ENCODE measurements at regions not wholly inside any gene's neighbourhood (a gene's known extent, or its start where the extent isn't known, plus 50 kb on each side); places are given as distances from the start of the nearest gene placed in this dataset.

- DNase-seq (ENCODE audit: low read depth, low spot score) = no peak
- CTCF ChIA-PET = no interaction called here
- TF ChIP-seq CTCF (IDR thresholded peaks at IDR 0.05; ENCODE audit: insufficient read depth, low read length, missing control alignments) = no peak
- H3K4me3 ChIP-seq (ENCODE audit: low read depth, low read length) = no peak overlapping the region
- POLR2A ChIA-PET = interaction anchor here (0.6 kb wide), 1 partner anchor 145 kb away, joined by 3 read pairs; no protein-coding TSS in a partner anchor
Observed at GRCh38 chr14:101186544-101186943, 283.0 kb upstream of the RTL1 start.

GRCh38 chr14:101186992-101187815 is 283.7 kb upstream of the RTL1 start:
- POLR2A ChIA-PET = interaction anchor here (0.6 kb wide), 1 partner anchor 144 kb away, joined by 3 read pairs; no protein-coding TSS in a partner anchor
- DNase-seq (ENCODE audit: low read depth, low spot score) = no peak
- TF ChIP-seq CTCF (IDR thresholded peaks at IDR 0.05; ENCODE audit: insufficient read depth, low read length, missing control alignments) = no peak
- H3K4me3 ChIP-seq (ENCODE audit: low read depth, low read length) = no peak overlapping the region
- CTCF ChIA-PET = no interaction called here

- TF ChIP-seq CTCF (IDR thresholded peaks at IDR 0.05; ENCODE audit: insufficient read depth, low read length, missing control alignments) = no peak
- CTCF ChIA-PET = no interaction called here
- no peak for DNase-seq (ENCODE audit: low read depth, low spot score)
- no peak overlapping the region for H3K4me3 ChIP-seq (ENCODE audit: low read depth, low read length)
- POLR2A ChIA-PET = no interaction called here
Observed at GRCh38 chr14:101187816-101188570, 284.5 kb upstream of the RTL1 start.

GRCh38 chr14:101188571-101188915 is 285.0 kb upstream of the RTL1 start:
- POLR2A ChIA-PET = no interaction called here
- H3K4me3 ChIP-seq (ENCODE audit: low read depth, low read length) = no peak overlapping the region
- TF ChIP-seq CTCF (IDR thresholded peaks at IDR 0.05; ENCODE audit: insufficient read depth, low read length, missing control alignments) = no peak
- CTCF ChIA-PET = no interaction called here
- no peak for DNase-seq (ENCODE audit: low read depth, low spot score)

GRCh38 chr14:101189266-101189665 is 285.7 kb upstream of the RTL1 start:
- POLR2A ChIA-PET = no interaction called here
- H3K4me3 ChIP-seq (ENCODE audit: low read depth, low read length) = no peak overlapping the region
- TF ChIP-seq CTCF (IDR thresholded peaks at IDR 0.05; ENCODE audit: insufficient read depth, low read length, missing control alignments) = no peak
- no peak for DNase-seq (ENCODE audit: low read depth, low spot score)
- CTCF ChIA-PET = no interaction called here

GRCh38 chr14:101189962-101190560 is 286.5 kb upstream of the RTL1 start:
- CTCF ChIA-PET = no interaction called here
- H3K4me3 ChIP-seq (ENCODE audit: low read depth, low read length) = no peak overlapping the region
- DNase-seq (ENCODE audit: low read depth, low spot score) = no peak
- POLR2A ChIA-PET = no interaction called here
- TF ChIP-seq CTCF (IDR thresholded peaks at IDR 0.05; ENCODE audit: insufficient read depth, low read length, missing control alignments) = no peak

All from AG04449 (cell line).